HG02885 (cell line): ENCODE measurements at regions not wholly inside any gene's neighbourhood (a gene's known extent, or its start where the extent isn't known, plus 50 kb on each side); places are given as distances from the start of the nearest gene placed in this dataset.
A peak's percentile ranks its signal among the peaks of the same experiment; 100 is the strongest.

Source experiments
- ATAC-seq: cut with Tn5 transposase; IDR thresholded peaks from one replicate; pipeline ENCODE4 v1.9.1; 2021; ENCODE audit warnings: mild to moderate bottlenecking; ENCODE audit not compliant: unreplicated experiment, poor library complexity

GRCh38 chr11:18878211-18878610 is 61.0 kb downstream of the MRGPRX1 start:
- ATAC-seq, result no peak

DNA sequence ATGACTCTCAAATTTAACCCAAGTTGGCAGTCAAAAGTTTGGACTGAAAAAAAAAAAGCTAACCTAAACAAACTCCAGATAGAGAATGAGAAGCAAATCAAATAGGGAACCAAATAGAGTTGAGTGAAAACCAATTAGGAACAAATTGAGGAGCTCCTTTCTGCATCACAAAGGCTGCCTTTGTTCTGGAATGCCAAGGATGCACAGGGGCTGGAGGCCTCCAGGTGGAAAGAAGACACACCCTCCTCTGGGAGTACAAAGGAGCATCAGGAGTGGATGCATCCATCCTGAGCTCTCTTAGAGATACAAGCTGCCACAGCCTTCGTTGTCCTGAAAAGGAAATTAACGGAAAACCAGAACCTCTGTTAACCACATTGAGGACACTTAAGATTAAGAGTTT is 73.3 kb downstream of the MRGPRX1 start:
- no peak for ATAC-seq

GRCh38 chr11:18865261-18865660 is 73.7 kb upstream of the PTPN5 start:
- ATAC-seq, result no peak

DNA sequence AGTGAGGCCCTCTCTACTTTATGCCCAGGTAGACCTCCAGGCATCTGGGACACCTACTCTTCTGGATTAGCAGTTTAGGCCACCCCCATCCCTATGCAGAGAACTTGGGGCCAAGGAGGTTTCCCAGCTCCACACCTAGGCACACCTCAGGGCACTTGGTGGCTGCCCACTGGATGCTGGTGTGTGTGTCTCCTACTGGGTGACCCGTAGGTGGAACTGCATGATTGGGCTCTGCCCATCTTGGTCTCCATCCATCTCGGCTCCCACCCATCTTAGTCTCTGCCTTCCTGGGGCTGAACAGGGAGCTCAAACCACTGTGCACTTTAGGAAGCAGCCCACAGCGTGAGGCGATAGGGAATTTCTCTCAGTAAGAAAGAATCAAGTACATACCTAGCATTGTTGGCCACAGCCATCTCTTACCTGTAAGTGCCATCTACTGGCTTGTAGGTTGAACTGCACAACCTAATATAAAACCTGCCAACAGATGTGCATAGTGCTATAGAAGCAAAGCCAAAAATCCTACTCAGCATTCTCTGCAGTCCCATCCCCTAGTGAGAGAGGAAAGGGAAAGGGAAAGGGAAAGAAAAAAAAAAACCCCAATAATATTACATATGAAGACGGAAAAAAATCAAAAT is 61.6 kb upstream of the PTPN5 start:
- peak; percentile 87 for ATAC-seq

DNA sequence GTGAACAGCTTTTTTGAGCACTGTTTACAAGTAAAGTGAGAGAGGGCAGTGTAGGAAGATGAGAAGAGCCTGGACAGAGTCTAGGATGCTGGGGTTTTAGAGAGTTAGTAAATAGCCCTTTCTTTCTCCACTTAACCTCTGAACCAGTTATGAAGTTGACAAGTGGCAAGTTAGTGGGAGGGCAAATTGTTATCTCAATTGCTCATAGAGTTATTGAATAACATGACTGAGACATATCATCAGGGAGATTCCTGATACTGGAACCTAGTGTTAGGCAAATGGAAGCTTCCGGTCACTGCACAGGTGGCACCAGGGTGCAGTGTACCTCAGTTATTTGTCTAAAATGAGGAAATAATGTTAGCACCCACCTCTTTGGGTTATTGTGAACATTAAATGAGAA is 57.8 kb upstream of the PTPN5 start:
- ATAC-seq, result no peak

GRCh38 chr11:18844753-18845367 is 53.3 kb upstream of the PTPN5 start:
- ATAC-seq, result peak; percentile 63
